ENCODE measurements at regions not wholly inside any gene's neighbourhood (a gene's known extent, or its start where the extent isn't known, plus 50 kb on each side); places are given as distances from the start of the nearest gene placed in this dataset.

DNA sequence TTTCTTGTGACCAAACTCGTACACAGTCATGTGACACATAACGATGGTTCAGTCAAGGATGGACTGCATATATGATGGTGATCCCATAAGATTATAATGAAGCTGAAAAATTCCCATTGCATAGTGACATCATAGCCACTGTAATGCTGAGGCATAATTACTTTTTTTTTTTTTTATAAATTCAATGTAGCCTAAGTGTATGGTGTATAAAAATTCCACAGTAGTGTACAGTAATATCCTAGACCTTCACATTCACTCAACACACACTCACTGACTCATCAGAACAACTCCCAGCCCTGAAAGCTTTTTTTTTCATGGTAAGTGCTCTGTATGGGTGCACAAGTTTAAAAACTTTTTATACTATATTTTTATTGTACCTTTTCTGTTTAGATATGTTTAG lies 105.0 kb downstream of the AREG start:
- ATAC-seq = no peak
- no peak for TF ChIP-seq RARB (CRISPR knock-in tag; IDR thresholded peaks at IDR 0.05)
- TF ChIP-seq ZNF8 (CRISPR knock-in tag; IDR thresholded peaks at IDR 0.05) = no peak
- TF ChIP-seq OSR1 (CRISPR knock-in tag; IDR thresholded peaks at IDR 0.05) = no peak
- TF ChIP-seq, protein P1, sequence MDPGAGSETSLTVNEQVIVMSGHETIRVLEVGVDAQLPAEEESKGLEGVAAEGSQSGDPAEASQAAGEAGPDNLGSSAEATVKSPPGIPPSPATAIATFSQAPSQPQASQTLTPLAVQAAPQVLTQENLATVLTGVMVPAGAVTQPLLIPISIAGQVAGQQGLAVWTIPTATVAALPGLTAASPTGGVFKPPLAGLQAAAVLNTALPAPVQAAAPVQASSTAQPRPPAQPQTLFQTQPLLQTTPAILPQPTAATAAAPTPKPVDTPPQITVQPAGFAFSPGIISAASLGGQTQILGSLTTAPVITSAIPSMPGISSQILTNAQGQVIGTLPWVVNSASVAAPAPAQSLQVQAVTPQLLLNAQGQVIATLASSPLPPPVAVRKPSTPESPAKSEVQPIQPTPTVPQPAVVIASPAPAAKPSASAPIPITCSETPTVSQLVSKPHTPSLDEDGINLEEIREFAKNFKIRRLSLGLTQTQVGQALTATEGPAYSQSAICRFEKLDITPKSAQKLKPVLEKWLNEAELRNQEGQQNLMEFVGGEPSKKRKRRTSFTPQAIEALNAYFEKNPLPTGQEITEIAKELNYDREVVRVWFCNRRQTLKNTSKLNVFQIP (CRISPR knock-in tag; IDR thresholded peaks at IDR 0.05; ENCODE audit: borderline replicate concordance, low read depth) = no peak
- TF ChIP-seq TOX (CRISPR knock-in tag; IDR thresholded peaks at IDR 0.05; ENCODE audit: borderline replicate concordance) = no peak
- TF ChIP-seq ESRRG (CRISPR knock-in tag; IDR thresholded peaks at IDR 0.05) = no peak
- TF ChIP-seq, protein P2, sequence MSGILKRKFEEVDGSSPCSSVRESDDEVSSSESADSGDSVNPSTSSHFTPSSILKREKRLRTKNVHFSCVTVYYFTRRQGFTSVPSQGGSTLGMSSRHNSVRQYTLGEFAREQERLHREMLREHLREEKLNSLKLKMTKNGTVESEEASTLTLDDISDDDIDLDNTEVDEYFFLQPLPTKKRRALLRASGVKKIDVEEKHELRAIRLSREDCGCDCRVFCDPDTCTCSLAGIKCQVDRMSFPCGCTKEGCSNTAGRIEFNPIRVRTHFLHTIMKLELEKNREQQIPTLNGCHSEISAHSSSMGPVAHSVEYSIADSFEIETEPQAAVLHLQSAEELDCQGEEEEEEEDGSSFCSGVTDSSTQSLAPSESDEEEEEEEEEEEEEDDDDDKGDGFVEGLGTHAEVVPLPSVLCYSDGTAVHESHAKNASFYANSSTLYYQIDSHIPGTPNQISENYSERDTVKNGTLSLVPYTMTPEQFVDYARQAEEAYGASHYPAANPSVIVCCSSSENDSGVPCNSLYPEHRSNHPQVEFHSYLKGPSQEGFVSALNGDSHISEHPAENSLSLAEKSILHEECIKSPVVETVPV (CRISPR knock-in tag; IDR thresholded peaks at IDR 0.05) = no peak
- no peak for TF ChIP-seq ISL1 (CRISPR knock-in tag; IDR thresholded peaks at IDR 0.05)
- TF ChIP-seq ZNF70 (CRISPR knock-in tag; IDR thresholded peaks at IDR 0.05) = no peak
- no peak for TF ChIP-seq PPARA (CRISPR knock-in tag; IDR thresholded peaks at IDR 0.05; ENCODE audit: borderline replicate concordance)
- no peak for TF ChIP-seq BACH2 (CRISPR knock-in tag; IDR thresholded peaks at IDR 0.05; ENCODE audit: borderline replicate concordance)
- TF ChIP-seq SNAI2 (CRISPR knock-in tag; IDR thresholded peaks at IDR 0.05) = no peak
- TF ChIP-seq, protein P3, sequence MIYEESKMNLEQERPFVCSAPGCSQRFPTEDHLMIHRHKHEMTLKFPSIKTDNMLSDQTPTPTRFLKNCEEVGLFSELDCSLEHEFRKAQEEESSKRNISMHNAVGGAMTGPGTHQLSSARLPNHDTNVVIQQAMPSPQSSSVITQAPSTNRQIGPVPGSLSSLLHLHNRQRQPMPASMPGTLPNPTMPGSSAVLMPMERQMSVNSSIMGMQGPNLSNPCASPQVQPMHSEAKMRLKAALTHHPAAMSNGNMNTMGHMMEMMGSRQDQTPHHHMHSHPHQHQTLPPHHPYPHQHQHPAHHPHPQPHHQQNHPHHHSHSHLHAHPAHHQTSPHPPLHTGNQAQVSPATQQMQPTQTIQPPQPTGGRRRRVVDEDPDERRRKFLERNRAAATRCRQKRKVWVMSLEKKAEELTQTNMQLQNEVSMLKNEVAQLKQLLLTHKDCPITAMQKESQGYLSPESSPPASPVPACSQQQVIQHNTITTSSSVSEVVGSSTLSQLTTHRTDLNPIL (CRISPR knock-in tag; IDR thresholded peaks at IDR 0.05; ENCODE audit: low read depth) = no peak
- TF ChIP-seq TCF4 (CRISPR knock-in tag; IDR thresholded peaks at IDR 0.05; ENCODE audit: borderline replicate concordance) = no peak

DNA sequence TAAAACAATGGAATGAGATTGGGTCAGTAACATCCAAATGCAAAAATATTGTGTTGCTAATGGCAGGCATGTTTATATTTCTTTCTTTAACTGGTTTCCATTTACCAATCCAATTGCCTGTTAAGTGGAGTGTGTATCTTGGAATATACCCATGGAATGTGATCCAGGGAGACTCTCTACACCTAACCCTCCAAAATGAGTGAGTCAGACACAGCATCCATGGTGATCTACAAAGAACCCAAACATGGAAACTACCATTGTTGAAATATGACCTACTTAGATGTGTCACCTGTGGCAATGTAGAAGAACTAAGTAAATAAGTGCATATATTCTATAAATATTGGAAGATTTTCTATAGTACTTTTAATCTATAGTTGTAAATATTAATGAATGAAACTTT lies 110.3 kb downstream of the AREG start:
- TF ChIP-seq, protein P2 (CRISPR knock-in tag; IDR thresholded peaks at IDR 0.05) = no peak
- no peak for TF ChIP-seq ZNF8 (CRISPR knock-in tag; IDR thresholded peaks at IDR 0.05)
- TF ChIP-seq, protein P3 (CRISPR knock-in tag; IDR thresholded peaks at IDR 0.05; ENCODE audit: low read depth) = no peak
- ATAC-seq = no peak

DNA sequence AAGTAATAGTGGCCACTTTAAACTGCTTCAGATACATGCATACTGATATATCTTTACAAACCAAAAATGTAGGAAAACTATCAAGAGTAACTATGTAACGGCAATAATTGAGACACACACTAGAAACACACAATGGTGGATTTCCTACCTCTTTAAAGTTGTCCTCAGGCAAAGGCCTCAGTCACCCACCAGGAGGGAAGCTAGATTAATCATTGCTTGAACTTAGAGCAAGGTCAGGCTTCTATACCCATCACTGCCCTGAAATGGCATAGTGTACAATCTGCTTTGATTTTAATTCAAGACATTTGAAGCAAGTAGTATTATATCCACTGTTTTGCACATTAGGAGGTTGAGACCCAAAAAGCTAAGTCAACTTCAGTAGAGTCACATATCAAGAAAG lies 110.9 kb downstream of the AREG start:
- no peak for ATAC-seq
- TF ChIP-seq RARB (CRISPR knock-in tag; IDR thresholded peaks at IDR 0.05) = no peak
- no peak for TF ChIP-seq SNAI2 (CRISPR knock-in tag; IDR thresholded peaks at IDR 0.05)
- no peak for TF ChIP-seq CSDC2 (CRISPR knock-in tag; IDR thresholded peaks at IDR 0.05)
- no peak for TF ChIP-seq GLIS3 (CRISPR knock-in tag; IDR thresholded peaks at IDR 0.05)
- TF ChIP-seq, protein P2 (CRISPR knock-in tag; IDR thresholded peaks at IDR 0.05) = no peak
- no peak for TF ChIP-seq TOX (CRISPR knock-in tag; IDR thresholded peaks at IDR 0.05; ENCODE audit: borderline replicate concordance)
- TF ChIP-seq ZFP30 (CRISPR knock-in tag; IDR thresholded peaks at IDR 0.05) = no peak
- TF ChIP-seq, protein P4, sequence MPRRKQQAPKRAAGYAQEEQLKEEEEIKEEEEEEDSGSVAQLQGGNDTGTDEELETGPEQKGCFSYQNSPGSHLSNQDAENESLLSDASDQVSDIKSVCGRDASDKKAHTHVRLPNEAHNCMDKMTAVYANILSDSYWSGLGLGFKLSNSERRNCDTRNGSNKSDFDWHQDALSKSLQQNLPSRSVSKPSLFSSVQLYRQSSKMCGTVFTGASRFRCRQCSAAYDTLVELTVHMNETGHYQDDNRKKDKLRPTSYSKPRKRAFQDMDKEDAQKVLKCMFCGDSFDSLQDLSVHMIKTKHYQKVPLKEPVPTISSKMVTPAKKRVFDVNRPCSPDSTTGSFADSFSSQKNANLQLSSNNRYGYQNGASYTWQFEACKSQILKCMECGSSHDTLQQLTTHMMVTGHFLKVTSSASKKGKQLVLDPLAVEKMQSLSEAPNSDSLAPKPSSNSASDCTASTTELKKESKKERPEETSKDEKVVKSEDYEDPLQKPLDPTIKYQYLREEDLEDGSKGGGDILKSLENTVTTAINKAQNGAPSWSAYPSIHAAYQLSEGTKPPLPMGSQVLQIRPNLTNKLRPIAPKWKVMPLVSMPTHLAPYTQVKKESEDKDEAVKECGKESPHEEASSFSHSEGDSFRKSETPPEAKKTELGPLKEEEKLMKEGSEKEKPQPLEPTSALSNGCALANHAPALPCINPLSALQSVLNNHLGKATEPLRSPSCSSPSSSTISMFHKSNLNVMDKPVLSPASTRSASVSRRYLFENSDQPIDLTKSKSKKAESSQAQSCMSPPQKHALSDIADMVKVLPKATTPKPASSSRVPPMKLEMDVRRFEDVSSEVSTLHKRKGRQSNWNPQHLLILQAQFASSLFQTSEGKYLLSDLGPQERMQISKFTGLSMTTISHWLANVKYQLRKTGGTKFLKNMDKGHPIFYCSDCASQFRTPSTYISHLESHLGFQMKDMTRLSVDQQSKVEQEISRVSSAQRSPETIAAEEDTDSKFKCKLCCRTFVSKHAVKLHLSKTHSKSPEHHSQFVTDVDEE (CRISPR knock-in tag; IDR thresholded peaks at IDR 0.05) = no peak
- no peak for TF ChIP-seq ZNF8 (CRISPR knock-in tag; IDR thresholded peaks at IDR 0.05)
- TF ChIP-seq ISL1 (CRISPR knock-in tag; IDR thresholded peaks at IDR 0.05) = no peak

Data from SK-N-SH treated with all-trans-retinoic acid at 6 μM for 48 hours (cell line).